Kidney (tissue), 13 donors: ENCODE measurements at regions not wholly inside any gene's neighbourhood (a gene's known extent, or its start where the extent isn't known, plus 50 kb on each side); places are given as distances from the start of the nearest gene placed in this dataset.

ENCODE experiments used
- DNase-seq, 5 donors: peaks; one replicate each; pipeline ENCODE4 v3.0.0-alpha.2; 2013 to 2020
- FAIRE-seq: peaks from 2 replicates; lab custom pipeline; 2012; peaks lifted over from hg19 to GRCh38; lab: Jason Lieb, UNC
- H3K27ac ChIP-seq, 2 donors: one replicate each; pipeline ENCODE4 v1.7.0; 2013; ENCODE audit warnings: low read depth in 2 of 2, low read length in 2 of 2, inconsistent platforms in 1 of 2
- H3K27me3 ChIP-seq: one replicate; pipeline ENCODE4 v1.7.1; 2013; ENCODE audit warnings: low read length, inconsistent platforms; ENCODE audit not compliant: control insufficient read depth, insufficient read depth
- H3K36me3 ChIP-seq, 3 donors: one replicate each; pipeline versions ENCODE4 v1.7.0 to v1.7.1; 2013; ENCODE audit warnings: low read length in 3 of 3, control low read depth in 1 of 3, inconsistent platforms in 1 of 3; ENCODE audit not compliant: insufficient read depth in 3 of 3, control insufficient read depth in 2 of 3
- H3K4me1 ChIP-seq, 3 donors: one replicate each; pipeline versions ENCODE4 v1.7.0 to v1.7.1; 2013; ENCODE audit warnings: low read length in 3 of 3, inconsistent platforms in 1 of 3, low read depth in 1 of 3; ENCODE audit not compliant: control insufficient read depth in 2 of 3, insufficient read depth in 2 of 3
- H3K4me3 ChIP-seq, 3 donors: one replicate each; pipeline versions ENCODE4 v1.7.0 to v1.8.1; 2013; ENCODE audit warnings: low read length in 3 of 3, control low read depth in 1 of 3, inconsistent platforms in 1 of 3
- H3K9ac ChIP-seq, 3 donors: one replicate each; pipeline versions ENCODE4 v1.7.0 to v1.7.1; 2013; ENCODE audit warnings: low read length in 3 of 3, control low read depth in 1 of 3, inconsistent platforms in 1 of 3
- H3K9me3 ChIP-seq, 3 donors: one replicate each; pipeline versions ENCODE4 v1.7.0 to v1.7.1; 2013; ENCODE audit warnings: low read length in 3 of 3, control low read depth in 1 of 3, inconsistent platforms in 1 of 3; ENCODE audit not compliant: control insufficient read depth in 2 of 3, insufficient read depth in 1 of 3
- CTCF ChIP-seq: IDR thresholded peaks from 3 replicates; pipeline ENCODE4 v1.5.1; 2012; ENCODE audit warnings: mild to moderate bottlenecking, moderate library complexity, borderline replicate concordance; ENCODE audit not compliant: insufficient read depth; ENCODE audit errors: extremely low read depth
- intact Hi-C: fragments of 100-400 bp; cut with DNase I; formaldehyde crosslinking; loops from one replicate; pipeline ENCODE4 v1.11.1; 2022
- donor health status: control.
- donor health status: control.
- donor health status: control.
- donor health status: control.
- donor health status: control.
- donor health status: DM: yes; HTN: yes; CAD: no.
- donor health status: Normal renal cell carcinoma (clear cell type).

- no peaks in the 10 kb centered on the region for H3K36me3 ChIP-seq
- H3K27me3 ChIP-seq: no peaks in the 10 kb centered on the region
- peak in 1 of 5 donors; percentile 38 for DNase-seq
- intact Hi-C loops: no loop called here
- no peak overlapping the region for H3K9ac ChIP-seq
- no peak for FAIRE-seq
- H3K27ac ChIP-seq: no peak overlapping the region
- no peak overlapping the region for H3K4me3 ChIP-seq
- TF ChIP-seq CTCF: no peak
- H3K4me1 ChIP-seq: no peaks in the 10 kb centered on the region
- H3K9me3 ChIP-seq: no peaks in the 10 kb centered on the region
Measured at GRCh38 chr22:49080631-49081030, 747.0 kb downstream of the BRD1 start.

- no peak for TF ChIP-seq CTCF
- Histone ChIP-seq H3K9ac (no peak overlapping the region), H3K27ac (no peak overlapping the region), H3K36me3 (no peaks in the 10 kb centered on the region), H3K27me3 (no peaks in the 10 kb centered on the region), H3K9me3 (no peaks in the 10 kb centered on the region), H3K4me3 (no peak overlapping the region), H3K4me1 (no peaks in the 10 kb centered on the region)
- FAIRE-seq: no peak
- DNase-seq: peak in 1 of 5 donors; percentile 66
- intact Hi-C loops: no loop called here
Measured at GRCh38 chr22:49079743-49080500, 747.8 kb downstream of the BRD1 start.

GRCh38 chr22:49079027-49079725 is 748.5 kb downstream of the BRD1 start:
- intact Hi-C loops: no loop called here
- DNase-seq (peak in 1 of 5 donors; percentile 66), FAIRE-seq (no peak)

More at GRCh38 chr22:49079027-49079725, 748.5 kb downstream of the BRD1 start:
- Histone ChIP-seq H3K9ac (no peak overlapping the region), H3K27me3 (no peaks in the 10 kb centered on the region), H3K4me1 (no peaks in the 10 kb centered on the region), H3K27ac (no peak overlapping the region), H3K9me3 (no peaks in the 10 kb centered on the region), H3K36me3 (no peaks in the 10 kb centered on the region), H3K4me3 (no peak overlapping the region)
- no peak for TF ChIP-seq CTCF
